H1 (cell line): ENCODE measurements at regions not wholly inside any gene's neighbourhood (a gene's known extent, or its start where the extent isn't known, plus 50 kb on each side); places are given as distances from the start of the nearest gene placed in this dataset.

Experiments
- CREB1 ChIP-seq: IDR thresholded peaks from 2 replicates; pipeline ENCODE4 v1.6.1; 2012; ENCODE audit warnings: inconsistent platforms
- EP300 ChIP-seq, 2 experiments: IDR thresholded peaks; 1 replicate in 1 of 2; 2 replicates in 1 of 2; pipeline ENCODE4 v1.6.1; 2011 to 2012; ENCODE audit warnings: low read depth in 2 of 2, low read length in 2 of 2, mild to moderate bottlenecking in 2 of 2, borderline replicate concordance in 1 of 2, inconsistent platforms in 1 of 2, moderate library complexity in 1 of 2
- GABPA ChIP-seq: IDR thresholded peaks from 2 replicates; pipeline ENCODE4 v1.6.1; 2011; ENCODE audit warnings: mild to moderate bottlenecking, low read length, moderate library complexity, borderline replicate concordance; ENCODE audit not compliant: insufficient read depth

GRCh38 chr1:112272101-112272772, 123.8 kb upstream of the CTTNBP2NL start (continued):
- TF ChIP-seq CREB1 (no peak), EP300 (IDR thresholded peaks at IDR 0.05; ENCODE audit: borderline replicate concordance in 1 of 2, low read depth in 2 of 2, low read length in 2 of 2) (no peak), GABPA (no peak)
